GM12874 (cell line): ENCODE measurements at regions not wholly inside any gene's neighbourhood (a gene's known extent, or its start where the extent isn't known, plus 50 kb on each side); places are given as distances from the start of the nearest gene placed in this dataset.

Experiments used
- TF ChIP-seq, protein P1 (sequence below): IDR thresholded peaks from 2 replicates; pipeline ENCODE4 v1.5.1; 2011; ENCODE audit warnings: low read depth, mild to moderate bottlenecking, control low read depth, low read length, moderate library complexity; ENCODE audit not compliant: insufficient read depth

DNA sequence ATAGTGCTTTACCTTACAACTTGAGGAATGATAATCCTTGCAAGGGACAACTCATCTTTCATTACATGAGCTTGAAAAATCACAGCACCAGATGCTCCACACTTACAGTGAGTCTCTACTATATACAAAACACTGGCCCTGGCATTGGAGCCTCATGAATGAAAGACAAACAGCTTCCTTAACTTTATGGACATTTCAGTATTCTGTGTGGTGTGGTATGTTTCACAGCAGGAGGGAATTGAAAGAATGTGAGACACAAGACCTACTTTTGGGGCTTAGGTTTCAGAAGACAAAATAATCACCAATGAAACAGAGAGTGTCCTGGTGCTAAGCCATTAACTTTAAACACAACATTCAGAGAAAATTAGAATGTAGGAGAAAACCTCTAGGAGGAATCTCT, 1249.6 kb downstream of the XPNPEP1 start:
- TF ChIP-seq, protein P1, sequence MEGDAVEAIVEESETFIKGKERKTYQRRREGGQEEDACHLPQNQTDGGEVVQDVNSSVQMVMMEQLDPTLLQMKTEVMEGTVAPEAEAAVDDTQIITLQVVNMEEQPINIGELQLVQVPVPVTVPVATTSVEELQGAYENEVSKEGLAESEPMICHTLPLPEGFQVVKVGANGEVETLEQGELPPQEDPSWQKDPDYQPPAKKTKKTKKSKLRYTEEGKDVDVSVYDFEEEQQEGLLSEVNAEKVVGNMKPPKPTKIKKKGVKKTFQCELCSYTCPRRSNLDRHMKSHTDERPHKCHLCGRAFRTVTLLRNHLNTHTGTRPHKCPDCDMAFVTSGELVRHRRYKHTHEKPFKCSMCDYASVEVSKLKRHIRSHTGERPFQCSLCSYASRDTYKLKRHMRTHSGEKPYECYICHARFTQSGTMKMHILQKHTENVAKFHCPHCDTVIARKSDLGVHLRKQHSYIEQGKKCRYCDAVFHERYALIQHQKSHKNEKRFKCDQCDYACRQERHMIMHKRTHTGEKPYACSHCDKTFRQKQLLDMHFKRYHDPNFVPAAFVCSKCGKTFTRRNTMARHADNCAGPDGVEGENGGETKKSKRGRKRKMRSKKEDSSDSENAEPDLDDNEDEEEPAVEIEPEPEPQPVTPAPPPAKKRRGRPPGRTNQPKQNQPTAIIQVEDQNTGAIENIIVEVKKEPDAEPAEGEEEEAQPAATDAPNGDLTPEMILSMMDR, result no peak

DNA sequence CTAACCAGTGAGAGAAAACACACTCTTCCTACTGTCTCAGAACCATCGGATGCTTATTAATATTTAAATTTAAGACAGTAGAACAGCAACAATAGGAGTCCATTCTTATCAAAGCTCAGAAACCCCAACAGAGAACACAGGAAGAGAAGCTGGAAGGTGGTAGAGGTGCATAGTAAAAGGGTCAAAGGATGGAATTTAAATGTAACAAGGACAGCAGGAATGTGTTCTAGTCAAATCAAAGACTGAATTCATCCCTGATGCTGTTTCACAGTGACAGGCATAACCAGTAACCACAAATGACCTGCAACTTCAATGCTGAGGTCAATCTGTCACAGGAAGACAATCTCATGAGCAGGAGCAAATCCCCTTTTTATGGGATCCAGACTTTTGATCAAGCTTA, 1259.7 kb downstream of the XPNPEP1 start:
- TF ChIP-seq, protein P1, result no peak

DNA sequence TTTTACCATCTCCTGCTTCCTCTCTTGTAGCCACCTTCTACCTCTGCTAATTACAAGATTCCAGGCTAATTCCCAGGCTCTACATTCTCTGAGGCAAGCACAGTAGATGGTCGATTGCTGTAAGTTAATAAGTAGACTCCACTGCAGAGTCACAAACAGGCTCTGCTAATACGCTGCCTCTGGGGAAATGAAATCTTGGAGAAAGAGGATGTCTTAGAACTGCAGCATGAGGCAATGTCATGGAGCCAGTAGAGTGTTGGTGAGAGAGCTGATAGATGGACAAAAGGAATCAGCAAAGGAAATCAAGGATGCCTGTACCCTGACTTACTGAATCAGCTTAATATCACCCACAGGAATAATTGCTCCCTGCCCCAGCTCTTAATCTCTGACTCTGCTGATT, 1260.3 kb downstream of the XPNPEP1 start:
- TF ChIP-seq, protein P1, result no peak

DNA sequence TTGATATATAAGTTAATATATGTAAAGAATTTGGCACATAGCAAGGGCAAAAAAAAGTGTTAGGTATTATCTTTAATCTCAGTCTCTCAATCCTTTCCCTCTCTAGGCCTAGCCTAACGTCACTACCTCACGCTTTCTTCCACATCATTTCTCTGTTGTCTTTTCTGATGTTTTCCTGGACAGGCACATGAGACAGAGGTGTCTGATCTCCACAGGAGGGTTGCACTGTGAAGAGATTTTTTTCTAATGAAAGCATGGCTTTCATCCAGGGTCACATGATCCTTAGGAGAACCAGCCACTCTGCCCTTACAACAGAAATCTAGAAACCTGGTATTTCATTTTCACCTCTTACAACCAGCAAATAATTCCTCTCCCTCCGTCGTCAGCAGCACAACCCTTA, 1268.3 kb downstream of the XPNPEP1 start:
- TF ChIP-seq, protein P1, result no peak

DNA sequence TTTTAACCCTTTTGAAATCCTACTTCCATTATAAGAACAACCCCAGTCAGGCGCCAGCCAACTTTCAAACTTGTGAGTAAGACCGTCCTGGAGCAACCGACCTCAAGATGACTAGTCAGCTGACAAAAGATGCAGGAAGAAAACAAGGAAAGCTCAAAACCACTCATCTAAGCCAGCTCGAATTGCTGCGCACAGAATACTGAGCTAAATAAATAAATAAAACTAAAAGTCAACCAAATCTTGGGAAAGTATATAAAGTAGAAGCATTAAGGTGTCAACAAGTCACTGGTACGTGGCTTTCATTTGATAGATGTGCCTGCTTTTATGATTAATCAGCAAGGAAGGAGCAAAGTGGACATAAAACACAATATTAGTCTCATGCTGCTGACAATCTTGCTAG, 1269.8 kb downstream of the XPNPEP1 start:
- TF ChIP-seq, protein P1, result no peak

DNA sequence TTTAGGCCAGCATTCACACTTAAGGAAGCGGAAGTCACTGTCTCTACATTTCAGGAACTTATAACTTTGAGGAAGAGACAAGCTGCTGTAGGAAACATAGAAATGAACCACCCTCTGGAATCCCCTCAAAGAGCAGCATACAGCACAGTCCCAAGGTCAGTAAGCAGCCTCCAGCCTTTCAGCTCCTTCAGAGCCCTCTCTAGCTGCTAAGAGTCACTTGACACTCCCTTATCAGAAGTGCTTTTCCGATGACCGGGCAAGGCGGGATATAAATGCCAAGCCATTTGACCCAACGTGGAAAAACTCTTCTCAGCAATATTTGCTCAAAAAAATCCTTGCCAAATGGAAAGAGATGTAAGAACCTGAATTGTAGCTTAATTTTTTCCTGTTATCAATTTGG, 1284.3 kb downstream of the XPNPEP1 start:
- TF ChIP-seq, protein P1, result no peak

DNA sequence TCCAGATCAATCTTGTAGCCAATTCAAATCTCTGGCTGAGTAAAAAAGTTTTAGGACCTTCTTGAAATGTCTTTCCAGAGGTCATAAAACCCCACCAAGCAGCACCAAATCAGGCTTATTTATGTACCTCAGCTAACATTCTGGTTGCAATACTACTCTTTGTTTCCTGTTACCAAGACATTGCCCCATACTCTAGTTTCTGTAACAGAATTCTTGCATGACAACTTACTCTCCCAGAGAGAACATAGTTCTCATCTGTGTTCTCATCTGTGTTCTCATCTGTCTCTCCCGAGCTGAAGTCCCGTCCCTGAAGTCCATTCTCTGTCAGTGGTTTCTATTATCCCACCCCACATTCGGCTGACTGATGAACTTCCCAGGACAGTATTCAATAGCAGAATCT, 1285.1 kb downstream of the XPNPEP1 start:
- TF ChIP-seq, protein P1, result no peak

DNA sequence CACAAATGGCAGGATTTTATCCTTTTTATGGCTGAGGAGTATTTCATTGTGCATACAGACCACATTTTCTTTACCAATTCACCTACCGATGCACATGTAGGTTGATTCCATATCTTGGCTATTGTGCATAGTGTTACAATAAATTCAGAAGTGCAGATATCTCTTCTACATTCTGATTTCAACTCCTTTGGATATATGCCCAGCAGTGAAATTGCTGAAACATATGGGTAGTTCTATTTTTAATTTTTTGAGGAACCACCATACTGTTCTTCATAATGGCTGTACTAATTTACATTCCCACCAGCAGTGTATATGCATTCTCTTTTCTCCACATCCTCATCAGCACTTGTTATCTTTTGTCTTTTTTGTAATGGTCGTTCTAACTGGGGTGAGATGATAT, 1290.3 kb downstream of the XPNPEP1 start:
- TF ChIP-seq, protein P1, result no peak
